Activated T-helper 1 cell treated with anti-CD3 and anti-CD28 coated beads, Interleukin-2, amount 50 U/mL, for 16 hours (primary cell): ENCODE measurements at regions not wholly inside any gene's neighbourhood (a gene's known extent, or its start where the extent isn't known, plus 50 kb on each side); places are given as distances from the start of the nearest gene placed in this dataset.
"Not testable (repeated sequence)": the region's sequence is repeated elsewhere in the genome, so short reads cannot be mapped to it uniquely, and the experiment has no call there.

Experiments used
- DNase-seq, 2 donors: peaks; one replicate each; pipeline ENCODE4 v3.0.0-alpha.2; 2020; ENCODE audit warnings: low read depth in 1 of 2, low spot score in 1 of 2

DNA sequence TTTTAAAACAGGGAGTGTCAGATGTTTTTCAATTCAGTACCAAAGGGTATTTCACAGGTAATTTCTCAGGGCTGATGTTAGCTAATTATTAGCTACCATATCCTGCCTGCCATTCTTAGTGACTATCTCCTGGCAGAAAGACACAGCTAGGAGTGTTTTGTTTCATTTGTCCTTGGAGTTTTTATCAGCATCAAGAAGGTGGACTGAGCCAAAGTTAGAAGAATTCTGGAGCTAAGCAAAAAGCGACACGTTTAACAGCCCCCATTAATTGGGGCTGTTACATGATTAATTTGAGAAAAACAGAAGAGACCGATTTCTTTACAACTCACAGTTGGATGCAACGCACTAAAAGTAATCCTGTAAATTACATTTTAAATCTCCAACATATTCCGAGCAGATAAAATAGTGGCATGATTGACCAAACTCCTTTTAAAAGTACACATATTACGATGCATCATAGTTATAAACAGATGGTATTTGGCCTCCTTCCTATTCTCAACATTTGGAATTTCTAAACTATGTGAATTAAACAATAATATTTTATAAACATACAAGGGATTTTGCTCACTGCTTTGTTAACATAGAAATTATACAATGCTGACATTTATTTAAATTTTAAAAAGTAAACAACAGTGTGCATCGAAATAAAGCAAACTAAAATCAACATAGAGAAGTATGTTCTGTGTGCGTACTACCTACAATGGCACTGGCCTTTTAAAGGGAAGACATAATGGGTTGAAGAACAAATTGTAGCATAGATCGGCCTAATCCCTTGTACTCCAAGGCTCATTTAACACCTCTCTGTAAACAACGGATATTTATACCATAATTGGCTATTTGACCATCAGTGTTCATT lies 585.1 kb downstream of the ZEB2 start:
- DNase-seq, result no peak

- no peak for DNase-seq
These were observed 585.9 kb downstream of the ZEB2 start for GRCh38 chr2:143933946-143934569.

- no peak for DNase-seq
These were observed 589.0 kb downstream of the ZEB2 start for GRCh38 chr2:143930891-143931290.

- no peak for DNase-seq
These were observed 591.3 kb downstream of the ZEB2 start for GRCh38 chr2:143928613-143929012.

DNA sequence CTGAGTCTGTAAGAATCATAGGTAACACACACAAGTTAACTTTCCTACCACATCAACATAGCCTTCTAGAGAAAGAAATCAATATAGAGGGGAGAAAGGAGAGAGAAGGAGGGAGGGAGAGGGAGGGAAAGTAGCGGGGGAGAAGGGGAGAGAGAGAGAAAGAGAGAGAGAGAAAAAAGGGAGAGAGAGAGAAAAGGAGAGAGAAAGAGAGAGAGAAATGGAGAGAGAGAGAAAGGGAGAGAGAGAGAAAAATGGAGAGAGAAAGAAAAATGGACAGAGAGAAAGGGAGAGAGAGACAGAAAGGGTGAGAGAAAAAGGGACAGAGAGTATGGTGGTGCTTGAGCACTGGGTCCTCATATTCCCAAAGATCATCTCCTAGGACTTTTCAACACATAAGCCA lies 591.7 kb downstream of the ZEB2 start:
- no peak for DNase-seq

- no peak for DNase-seq
These were observed 593.2 kb downstream of the ZEB2 start for GRCh38 chr2:143926736-143927135.

DNA sequence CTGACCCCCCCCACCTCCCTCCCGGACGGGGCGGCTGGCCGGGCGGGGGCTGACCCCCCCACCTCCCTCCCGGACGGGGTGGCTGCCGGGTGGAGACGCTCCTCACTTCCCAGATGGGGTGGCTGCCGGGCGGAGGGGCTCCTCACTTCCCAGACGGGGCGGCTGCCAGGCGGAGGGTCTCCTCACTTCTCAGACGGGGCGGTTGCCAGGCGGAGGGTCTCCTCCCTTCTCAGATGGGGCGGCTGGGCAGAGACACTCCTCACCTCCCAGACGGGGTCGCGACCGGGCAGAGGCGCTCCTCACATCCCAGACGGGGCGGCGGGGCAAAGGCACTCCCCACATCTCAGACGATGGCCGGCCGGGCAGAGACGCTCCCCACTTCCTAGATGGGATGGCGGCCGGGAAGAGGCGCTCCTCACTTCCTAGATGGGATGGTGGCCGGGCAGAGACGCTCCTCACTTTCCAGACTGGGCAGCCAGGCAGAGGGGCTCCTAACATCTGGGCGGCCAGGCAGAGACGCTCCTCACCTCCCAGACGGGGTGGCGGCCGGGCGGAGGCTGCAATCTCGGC lies 597.6 kb downstream of the ZEB2 start:
- DNase-seq, result not testable (repeated sequence)

DNA sequence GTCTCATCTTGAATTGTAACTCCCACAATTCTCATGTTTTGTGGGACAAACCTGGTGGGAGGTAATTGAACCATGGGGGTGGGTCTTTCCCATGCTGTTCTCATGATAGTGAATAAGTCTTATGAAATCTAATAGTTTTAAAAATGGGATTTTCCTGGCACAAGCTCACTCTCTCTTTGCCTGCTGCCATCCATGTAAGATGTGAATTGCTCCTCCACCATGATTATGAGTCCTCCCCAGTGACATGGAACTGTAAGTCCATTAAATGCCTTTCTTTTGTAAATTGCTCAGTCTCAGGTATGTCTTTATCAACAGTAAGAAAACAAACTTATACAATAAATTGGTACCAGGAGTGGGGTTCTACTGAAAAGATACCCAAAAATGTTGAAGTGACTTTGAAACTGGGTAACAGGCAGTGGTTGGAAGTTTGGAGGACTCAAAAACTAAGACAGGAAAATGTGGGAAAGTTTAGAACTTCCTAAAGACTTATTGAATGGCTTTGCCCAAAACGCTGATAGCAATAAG lies 601.4 kb downstream of the ZEB2 start:
- DNase-seq, result no peak

- DNase-seq, result no peak
These were observed 603.1 kb downstream of the ZEB2 start for GRCh38 chr2:143916781-143917180.

GRCh38 chr2:143909577-143910353 lies 610.2 kb downstream of the ZEB2 start:
- DNase-seq, result no peak

DNA sequence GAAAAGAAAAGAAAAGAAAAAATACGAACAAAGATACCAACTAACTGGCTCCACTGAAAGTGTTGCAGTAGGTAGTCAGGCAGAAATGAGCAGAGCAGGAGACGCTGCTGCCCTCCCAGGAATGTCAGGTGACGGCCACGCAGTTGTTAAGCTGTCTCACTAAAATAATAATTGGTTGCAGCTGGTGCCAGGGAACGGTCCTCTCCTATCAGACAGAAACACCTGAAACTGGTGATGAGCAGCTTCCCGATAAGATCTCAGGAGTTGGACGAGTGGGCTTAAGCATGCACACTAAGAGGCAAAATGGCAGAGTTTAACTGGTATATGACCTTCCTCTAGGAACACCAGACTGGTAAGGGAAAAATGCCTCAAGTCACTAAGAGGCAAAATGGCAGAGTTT lies 611.1 kb downstream of the ZEB2 start:
- DNase-seq, result no peak

GRCh38 chr2:143907801-143908200 lies 612.1 kb downstream of the ZEB2 start:
- DNase-seq, result no peak

DNA sequence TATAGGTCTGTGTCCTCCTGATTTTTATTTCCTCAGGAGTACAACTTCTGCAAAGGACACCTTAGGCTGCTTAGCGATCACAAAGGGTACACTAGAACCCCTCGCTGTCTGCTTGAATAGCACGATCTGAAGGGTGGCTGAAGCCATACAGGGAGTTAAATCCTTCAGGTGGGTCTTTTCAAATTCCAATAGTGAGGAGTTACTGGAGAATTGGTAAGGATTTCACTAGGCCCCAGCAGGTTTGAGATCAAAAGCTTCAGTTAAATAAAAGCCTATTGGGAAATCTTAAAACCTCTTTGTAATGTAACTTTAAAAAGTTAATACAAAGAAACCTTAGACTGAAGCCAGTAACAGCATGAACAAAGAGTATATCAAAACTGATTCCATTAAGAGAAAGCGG lies 613.1 kb downstream of the ZEB2 start:
- DNase-seq, result no peak

DNA sequence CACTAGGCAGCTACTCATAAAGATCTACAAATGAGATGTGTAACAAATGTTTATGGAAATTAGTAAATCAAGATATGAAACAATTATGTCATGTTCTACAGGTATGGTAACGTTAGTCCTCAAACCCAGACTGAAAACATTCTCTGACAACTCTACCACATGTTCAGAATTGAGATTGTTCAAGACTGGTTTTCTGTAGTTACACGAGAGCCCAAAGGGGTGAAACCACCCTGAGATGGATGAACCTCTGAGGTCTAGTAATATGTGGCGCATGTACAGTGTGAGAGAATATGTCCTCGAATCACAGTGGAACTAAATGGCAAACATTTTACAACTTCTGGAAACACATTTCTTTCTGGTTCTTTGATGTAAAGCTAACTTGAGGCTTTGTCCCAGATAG lies 614.3 kb downstream of the ZEB2 start:
- no peak for DNase-seq

GRCh38 chr2:143903172-143903856 lies 616.6 kb downstream of the ZEB2 start:
- no peak for DNase-seq

GRCh38 chr2:143901185-143901842 lies 618.6 kb downstream of the ZEB2 start:
- no peak for DNase-seq

DNA sequence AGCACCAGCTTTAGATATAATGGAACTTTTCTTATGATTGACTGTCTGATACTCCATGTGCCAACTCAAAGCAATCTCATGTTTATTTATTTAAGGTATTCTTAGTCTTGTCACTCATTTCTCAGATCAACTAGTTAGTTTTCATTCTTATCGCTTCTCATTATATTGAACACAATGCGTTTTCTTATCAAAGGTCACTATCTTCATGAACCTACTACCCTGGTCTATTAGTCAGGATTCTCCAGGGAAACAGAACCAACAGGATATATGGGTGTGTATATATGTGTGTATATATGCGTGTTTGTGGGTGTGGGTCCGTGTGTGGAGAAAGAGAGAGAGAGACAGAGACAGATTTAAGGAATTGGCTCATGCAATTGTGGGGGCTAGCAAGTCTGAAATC lies 619.9 kb downstream of the ZEB2 start:
- DNase-seq, result no peak

- no peak for DNase-seq
These were observed 626.5 kb downstream of the ZEB2 start for GRCh38 chr2:143893371-143893770.

- DNase-seq, result no peak
These were observed 628.0 kb downstream of the ZEB2 start for GRCh38 chr2:143891879-143892308.

DNA sequence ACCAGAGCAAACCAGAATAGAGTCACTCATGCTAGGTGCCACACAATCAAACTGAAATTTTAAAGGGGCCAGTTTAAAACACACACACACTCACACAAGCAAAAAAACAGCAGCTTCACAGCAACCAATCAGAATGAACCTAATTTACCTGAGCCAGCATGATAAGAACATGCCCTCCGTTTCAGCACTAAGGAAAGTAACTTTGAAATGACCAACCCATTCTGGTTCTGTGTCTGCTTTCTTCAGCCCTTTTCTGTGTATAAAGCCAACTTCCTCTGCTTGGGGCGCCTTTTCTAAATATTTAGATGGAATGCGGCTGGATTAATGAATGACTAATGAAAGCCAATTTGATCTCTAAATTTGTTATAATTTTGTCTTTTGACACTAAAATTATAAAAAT lies 629.1 kb downstream of the ZEB2 start:
- no peak for DNase-seq
